SKM-1 treated with dmso at 0.1 percent for 144 hours (cell line): ENCODE measurements at regions not wholly inside any gene's neighbourhood (a gene's known extent, or its start where the extent isn't known, plus 50 kb on each side); places are given as distances from the start of the nearest gene placed in this dataset.

Source experiments
- DNase-seq: peaks from one replicate; lab custom pipeline; 2025; ENCODE audit not compliant: unreplicated experiment; lab: John Stamatoyannopoulos, UW

DNA sequence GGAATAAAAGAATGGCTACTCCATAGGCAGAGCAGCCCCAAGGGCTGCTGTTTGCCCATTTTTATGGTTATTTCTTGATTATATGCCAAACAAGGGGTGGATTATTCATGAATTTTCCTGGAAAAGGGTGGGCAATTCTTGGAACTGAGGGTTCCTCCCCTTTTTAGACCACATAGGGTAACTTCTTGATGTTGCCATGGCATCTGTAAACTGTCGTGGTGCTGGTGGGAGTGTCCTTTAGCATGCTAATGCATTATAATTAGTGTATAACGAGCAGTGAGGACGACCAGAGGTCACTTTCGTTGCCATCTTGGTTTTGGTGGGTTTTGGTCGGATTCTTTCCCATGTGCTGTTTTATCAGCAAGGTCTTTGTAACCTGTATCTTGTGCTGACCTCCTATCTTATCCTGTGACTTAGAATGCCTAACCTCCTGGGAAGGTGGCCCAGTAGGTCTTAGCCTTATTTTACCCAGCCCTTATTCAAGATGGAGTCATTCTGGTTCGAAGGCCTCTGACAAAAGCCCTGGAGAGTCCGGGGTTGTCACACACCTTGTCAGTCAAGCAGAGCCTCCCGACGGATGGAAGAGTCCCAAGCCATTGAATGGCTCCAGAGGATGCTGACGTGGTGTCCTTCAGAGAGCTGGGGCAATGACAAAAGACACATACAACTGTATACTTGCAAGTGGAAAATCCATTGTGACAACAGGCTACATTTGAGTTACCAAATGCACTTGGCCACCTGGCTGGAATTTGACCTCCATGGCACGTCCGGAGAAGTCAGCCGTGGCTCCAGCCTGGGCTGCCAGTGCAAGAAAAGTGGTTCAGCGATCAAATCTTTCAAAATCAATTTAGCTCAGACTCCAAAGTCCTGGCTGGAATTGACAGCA, 67.1 kb upstream of the CLINT1 start:
- DNase-seq = no peak

DNA sequence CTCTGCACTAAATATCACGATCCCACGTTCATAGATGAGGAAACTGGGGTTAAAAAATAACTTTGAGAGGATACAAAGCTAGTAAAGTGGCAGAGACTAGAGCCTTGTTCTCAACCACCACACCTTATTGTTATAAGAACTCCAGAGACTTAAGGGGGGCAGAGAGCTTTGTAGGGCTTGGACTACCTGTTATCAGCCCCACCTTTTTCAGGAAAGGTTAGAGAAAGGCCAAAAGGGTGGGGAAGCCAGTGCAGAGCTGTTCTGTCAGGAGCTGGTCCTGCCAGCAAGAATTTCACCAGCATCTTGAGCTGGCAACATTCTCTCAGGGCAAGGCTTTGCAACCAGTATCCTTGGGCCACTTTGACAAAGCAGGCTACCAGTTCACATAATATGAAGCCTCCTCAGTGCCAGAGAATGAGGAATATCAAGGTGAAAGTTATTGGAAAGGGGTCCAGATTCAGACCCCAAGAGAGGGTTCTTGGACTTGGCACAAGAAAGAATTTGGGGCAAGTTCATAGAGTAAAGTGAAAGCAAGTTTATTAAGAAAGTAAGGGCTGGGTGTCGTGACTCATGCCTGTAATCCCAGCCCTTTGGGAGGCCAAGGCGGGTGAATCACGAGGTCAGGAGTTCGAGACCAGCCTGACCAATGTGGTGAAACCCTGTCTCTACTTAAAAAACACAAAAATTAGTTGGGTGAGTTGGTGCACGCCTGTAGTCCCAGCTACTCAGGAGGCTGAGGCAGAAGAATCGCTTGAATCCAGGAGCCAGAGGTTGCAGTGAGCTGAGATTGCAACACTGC, 66.2 kb upstream of the CLINT1 start:
- no peak for DNase-seq

DNA sequence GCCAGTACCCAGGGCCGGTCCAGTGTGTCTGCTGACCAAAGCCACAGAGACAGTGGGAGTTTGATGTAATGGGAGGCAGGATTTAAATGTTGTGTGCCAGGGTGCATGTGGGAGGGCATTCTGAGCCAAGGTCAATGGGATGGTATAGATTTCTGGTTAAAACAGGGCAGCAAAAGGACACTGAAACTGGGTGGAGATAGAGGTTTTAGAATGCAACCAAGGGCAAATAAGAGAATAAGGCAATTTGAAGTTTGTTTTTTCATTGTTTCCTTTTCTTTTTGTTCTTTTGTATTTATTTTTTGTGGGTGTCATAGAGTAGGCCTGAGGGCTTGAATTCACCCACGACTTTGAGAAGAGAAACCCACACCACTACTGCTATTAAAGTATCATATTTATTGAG, 65.5 kb upstream of the CLINT1 start:
- DNase-seq = no peak

DNA sequence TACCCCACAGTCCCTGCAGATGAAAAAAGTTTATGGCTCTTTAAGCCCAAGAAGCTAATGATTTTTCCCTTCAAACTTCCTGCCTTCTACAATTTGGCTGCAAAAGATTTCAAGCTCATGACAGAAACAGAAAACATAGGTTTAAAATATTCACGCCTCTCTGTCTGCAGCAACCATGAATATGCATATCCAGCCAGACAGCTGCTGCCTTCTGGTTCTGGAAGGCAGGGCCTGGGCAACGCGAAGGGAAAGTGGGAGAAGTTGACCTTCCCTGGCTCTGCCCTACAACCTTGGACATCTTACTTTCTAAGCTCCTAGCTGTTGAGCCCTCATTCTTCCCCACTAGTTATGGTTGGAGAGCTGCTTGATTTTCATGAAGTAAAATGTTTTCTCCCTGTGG, 64.8 kb upstream of the CLINT1 start:
- DNase-seq = no peak

DNA sequence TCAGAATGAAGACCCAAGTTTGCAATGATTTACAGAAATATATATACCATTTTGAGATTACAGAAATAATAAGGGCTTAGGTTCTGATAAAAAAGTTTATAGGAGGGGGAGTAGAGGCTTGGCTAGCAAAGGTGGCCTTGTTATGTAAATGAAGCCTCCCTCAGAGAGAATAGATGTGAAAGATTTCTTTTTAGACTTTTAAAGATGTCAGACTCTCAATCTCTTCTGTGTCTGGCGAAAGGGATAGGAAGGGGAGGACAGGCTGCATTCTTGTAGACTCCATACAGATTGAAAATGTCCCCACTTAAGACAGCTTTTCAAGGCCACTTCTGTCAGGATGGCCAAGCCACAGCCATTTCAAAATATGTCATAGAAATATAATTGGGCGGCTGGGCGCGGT, 63.1 kb upstream of the CLINT1 start:
- DNase-seq = no peak

DNA sequence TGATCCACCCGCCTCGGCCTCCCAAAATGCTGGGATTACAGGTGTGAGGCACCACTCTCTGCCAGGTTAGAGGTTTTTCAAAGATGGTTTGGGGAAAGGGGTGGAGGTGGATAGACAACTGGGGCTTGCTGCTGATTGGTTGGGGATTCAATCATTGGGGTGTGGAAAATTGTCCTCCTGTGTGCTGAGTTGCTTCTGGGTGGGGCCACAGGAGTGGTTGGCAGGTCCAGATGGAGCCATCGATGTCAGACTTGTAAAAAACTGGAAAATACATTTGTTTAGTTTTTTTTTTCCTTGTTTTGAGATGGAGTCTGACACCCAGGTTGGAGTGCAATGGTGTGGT, 61.9 kb upstream of the CLINT1 start:
- DNase-seq = no peak

DNA sequence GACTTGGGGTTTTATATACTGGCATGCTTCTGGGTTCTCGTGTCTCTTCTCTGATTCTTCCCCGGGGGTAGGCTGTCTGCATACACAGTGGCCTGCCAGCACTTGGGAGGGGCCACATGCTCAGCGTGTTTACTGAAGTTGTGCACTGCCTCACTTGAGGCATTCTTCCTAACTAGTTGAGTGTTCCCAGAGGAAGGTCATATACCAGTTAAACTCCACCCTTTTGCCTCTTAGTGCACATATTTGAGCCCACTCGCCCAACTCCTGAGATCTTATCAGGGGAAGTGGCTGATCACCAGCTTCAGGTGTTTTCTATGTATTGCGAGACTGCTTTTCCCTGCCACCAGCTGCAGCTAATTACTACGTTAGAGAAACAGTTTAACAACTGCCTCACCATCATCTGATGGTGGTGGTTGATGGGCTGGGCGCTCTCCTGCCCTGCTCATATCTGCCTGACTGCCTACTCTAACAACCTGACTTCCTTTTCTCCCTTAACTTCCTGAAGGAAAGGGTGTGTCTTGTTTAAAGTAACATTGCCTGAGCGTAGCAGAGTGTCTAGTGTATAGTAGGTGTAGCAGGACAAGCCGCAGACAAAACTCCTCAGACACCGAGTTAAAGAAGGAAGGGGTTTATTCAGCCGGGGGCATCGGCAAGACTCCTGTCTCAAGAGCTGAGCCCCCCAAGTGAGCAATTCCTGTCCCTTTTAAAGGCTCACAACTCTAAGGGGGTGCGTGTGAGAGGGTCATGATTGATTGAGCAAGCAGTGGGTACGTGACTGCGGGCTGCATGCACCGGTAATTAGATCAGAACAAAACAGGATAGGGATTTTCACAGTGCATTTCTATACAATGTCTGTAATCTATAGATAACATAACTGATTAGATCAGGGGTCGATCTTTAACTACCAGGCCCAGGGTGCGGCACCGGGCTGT, 60.1 kb upstream of the CLINT1 start:
- no peak for DNase-seq

DNA sequence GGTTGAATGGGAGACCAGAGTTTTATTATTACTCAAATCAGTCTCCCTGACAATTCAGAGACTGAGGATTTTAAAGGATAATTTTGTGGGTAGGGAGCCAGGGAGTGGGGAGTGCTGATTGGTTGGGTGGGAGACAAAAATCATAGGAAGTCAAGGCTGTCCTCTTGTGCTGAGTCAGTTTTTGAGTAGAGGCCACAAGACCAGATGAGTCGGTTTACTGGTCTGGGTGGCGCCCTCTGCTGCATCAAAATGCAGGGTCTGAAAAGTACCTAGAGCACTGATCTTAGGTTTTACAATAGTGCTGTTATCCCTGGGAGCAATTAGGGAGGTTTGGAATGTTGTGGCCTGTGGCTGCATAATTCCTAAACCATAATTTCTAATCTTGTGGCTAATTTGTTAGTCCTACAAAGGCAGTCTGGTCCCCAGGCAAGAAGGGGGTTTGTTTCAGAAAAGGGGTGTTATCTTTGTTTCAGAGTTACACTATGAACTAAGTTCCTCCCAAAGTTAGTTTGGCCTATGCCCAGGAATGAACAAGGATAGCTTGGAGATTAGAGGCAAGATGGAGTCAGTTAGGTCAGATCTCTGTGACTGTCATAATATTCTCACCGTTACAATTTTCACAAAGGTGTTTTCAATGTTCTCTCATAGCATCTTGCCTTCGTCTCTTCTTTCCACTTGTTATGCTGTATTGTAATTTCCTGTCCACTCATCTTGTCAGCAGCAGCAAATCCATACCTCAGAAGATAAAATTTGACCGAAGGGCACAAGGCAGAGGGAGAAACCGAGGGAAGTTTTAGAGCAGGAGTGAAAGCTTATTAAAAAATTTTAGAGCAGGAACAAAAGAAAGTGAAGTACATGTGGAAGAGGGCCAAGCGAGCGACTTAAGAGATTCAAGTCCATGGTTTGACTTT, 59.2 kb upstream of the CLINT1 start:
- peak; percentile 19 for DNase-seq

DNA sequence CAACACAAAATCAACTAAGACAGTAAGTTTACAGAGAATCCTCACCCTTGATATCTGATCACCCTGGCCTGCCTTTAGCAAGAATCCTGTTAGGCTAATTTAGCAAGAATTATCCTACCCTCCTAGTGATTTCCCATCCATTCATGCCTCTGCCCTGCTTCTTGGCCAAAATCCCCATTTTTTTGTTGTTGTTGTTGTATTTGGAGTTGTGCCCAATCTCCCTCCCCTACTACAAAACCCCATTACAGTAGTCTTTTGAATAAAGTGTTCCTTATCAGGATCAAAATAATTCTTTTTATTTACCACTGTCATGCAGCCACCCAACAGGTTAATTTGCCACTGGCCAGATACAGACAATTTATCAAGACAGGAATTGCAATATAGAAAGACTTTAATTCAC, 58.5 kb upstream of the CLINT1 start:
- no peak for DNase-seq

DNA sequence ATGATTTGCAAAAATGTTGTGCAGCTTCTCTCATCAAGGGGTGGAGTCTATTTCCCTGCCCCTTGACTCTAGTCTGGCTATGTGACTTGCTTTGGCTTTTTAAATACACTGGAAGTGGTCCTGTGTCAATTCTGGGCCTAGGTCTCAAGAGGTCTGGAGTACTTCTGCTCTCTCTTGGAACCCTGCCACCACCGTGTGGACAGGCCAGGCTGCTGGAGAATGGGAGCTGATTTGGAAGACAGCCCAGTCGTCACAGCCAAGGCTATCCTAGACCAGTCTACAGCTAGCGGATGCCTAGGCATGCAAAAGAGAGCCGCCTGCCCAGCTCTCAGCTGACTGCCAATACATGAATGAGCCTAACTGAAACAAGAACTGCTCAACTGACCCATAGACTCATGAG, 56.7 kb upstream of the CLINT1 start:
- DNase-seq = no peak

DNA sequence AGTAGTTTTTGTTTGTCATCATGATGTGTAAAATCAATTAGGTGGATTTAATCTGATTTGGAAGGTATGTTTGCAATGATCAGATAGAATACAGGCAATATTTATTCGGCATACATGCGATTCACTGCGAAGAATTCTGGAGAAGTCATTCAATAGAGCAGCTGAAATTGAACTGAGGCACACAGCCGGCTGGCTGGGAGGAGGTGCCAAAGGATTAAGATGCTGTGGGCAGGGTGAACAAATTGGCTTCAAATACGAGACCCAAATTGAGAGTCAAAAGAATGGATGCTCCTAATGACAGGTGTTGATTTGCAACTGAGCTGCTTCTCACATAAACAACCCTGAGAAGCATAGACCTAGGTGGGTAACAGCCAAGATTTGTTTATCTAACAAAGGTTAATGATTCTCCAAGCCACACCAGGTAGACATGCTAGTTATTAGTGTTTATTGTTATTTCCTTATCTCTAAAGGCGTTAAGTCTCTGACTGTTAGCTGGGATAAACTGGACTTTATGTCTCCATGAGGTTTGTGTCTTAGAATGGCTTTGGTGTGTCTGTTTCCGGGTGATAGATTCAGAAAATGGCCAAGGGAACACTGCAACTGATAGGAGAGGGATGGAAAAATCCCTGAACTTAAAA, 55.3 kb upstream of the CLINT1 start:
- no peak for DNase-seq

DNA sequence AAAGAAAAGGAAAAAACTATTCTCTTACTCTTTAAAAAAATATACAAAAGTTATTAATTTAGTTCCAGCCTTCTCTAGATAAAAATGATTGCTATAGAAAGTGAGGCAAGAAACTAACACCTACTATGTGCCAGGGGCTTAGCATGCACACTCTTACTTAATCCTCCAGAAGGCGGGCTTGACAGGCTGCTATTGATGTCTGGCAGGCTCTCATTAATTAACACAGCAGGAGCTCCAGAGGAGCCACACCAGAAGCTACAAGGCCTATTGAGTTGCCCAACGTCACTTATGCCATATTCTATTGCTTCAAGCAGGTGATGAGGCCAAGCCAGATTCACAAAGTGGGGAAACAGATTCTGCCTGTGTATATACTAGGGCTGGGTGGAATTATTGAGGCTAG, 54.6 kb upstream of the CLINT1 start:
- no peak for DNase-seq

DNA sequence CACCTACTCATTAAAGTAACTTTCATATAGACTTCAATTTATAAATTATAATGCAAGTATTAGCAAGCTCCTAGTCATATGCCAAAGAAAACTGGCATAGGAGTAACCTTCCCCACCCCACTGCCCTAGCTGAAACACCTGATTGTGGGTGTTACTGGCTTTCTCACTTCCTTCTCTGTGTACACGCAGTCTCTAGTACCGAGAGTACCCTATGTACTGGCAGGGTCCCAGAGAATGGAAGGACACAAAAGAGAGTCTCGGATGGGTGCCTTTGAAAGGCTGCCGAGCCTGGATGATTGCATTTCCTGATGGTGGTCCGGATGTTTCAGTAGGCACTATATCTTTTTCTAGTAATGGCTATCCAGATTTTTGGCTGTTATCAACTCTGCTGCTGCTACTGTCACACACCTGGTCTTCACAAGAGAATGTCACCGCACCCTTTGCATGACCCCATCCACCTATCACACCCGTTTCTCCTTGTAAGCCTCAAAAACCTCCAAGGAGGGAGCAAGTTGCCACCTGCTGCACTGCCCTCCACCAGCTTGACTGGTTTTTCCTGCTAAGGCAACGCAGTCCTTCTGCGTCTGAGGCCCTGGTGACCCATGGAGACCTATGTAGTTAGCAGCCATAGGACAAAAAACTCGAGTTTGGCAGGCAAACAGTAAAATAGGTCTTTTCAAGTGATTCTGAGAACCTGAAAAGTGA, 53.8 kb upstream of the CLINT1 start:
- DNase-seq = no peak

DNA sequence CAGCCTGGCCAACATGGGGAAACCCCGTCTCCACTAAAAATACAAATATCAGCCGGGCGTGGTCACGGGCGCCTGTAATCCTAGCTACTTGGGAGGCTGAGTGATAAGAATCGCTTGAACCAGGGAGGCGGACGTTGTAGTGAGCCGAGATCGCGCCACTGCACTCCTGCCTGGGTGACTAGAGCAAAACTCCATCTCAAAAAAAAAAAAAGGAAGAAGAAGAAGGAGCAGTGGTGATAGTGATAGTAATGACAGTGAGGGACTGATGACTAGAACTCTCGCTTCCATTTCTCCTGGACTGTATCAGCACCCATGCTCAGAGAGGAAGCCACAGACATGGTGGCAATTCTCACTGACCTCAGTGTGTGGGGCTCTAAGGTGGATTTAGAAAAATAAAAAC, 52.6 kb upstream of the CLINT1 start:
- no peak for DNase-seq
